ENCODE measurements at regions not wholly inside any gene's neighbourhood (a gene's known extent, or its start where the extent isn't known, plus 50 kb on each side); places are given as distances from the start of the nearest gene placed in this dataset.

DNA sequence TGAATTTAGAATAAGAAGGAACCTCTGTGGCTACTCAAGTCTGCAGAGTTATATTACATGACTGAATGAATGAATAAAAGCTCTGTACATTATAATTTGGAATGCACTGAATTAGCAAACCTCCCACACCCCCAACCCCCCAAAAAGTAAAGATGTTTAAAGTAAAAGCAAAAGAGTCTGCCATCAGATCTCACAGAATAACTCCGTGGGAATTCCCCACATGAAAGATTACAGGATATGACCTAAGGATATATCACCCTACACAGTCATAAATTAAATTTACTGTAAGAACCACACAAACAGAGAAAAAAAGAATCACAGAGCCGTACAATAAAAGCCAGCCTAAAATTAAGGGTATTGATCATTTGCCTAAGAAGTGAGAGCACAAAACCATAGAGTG, 587.3 kb downstream of the PTPRC start:
- TF ChIP-seq TCF7L2 (IDR thresholded peaks at IDR 0.05; ENCODE audit: low read depth, low read length): no peak
- TF ChIP-seq, protein P1, sequence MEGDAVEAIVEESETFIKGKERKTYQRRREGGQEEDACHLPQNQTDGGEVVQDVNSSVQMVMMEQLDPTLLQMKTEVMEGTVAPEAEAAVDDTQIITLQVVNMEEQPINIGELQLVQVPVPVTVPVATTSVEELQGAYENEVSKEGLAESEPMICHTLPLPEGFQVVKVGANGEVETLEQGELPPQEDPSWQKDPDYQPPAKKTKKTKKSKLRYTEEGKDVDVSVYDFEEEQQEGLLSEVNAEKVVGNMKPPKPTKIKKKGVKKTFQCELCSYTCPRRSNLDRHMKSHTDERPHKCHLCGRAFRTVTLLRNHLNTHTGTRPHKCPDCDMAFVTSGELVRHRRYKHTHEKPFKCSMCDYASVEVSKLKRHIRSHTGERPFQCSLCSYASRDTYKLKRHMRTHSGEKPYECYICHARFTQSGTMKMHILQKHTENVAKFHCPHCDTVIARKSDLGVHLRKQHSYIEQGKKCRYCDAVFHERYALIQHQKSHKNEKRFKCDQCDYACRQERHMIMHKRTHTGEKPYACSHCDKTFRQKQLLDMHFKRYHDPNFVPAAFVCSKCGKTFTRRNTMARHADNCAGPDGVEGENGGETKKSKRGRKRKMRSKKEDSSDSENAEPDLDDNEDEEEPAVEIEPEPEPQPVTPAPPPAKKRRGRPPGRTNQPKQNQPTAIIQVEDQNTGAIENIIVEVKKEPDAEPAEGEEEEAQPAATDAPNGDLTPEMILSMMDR (IDR thresholded peaks at IDR 0.05): no peak
- no peak for TF ChIP-seq POLR2AphosphoS5 (IDR thresholded peaks at IDR 0.05; ENCODE audit: low read depth, low read length)
